NOMO-1 treated with DMSO at 0.1 percent for 48 hours (cell line): ENCODE measurements at regions not wholly inside any gene's neighbourhood (a gene's known extent, or its start where the extent isn't known, plus 50 kb on each side); places are given as distances from the start of the nearest gene placed in this dataset.

ENCODE experiments used
- DNase-seq: peaks from one replicate; lab custom pipeline; 2025; ENCODE audit not compliant: unreplicated experiment; lab: John Stamatoyannopoulos, UW

- no peak for DNase-seq
Observed at GRCh38 chr5:38642189-38642911, 85.9 kb upstream of the LIFR start.

DNA sequence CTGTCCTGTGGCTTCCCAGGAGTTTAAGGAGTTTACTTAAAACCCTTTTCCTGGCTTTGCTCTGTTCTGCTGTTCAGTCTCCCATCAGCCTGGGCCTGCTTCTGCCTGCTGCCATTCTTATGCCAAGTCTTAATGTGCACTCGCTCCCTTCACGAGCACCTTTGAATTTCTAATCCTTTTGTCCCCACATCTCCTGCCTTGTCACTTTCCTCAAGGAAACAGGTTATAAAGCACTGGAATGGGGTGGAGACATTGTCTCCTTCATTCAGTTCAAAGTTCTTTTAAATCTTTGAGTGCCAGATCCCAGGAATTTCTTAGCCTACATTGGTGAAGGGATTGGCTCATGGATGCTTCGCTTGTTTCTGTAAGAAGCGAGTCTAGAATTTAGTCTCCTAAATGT is 87.2 kb upstream of the LIFR start:
- no peak for DNase-seq

GRCh38 chr5:38645508-38645907 is 89.1 kb upstream of the LIFR start:
- DNase-seq: no peak

DNA sequence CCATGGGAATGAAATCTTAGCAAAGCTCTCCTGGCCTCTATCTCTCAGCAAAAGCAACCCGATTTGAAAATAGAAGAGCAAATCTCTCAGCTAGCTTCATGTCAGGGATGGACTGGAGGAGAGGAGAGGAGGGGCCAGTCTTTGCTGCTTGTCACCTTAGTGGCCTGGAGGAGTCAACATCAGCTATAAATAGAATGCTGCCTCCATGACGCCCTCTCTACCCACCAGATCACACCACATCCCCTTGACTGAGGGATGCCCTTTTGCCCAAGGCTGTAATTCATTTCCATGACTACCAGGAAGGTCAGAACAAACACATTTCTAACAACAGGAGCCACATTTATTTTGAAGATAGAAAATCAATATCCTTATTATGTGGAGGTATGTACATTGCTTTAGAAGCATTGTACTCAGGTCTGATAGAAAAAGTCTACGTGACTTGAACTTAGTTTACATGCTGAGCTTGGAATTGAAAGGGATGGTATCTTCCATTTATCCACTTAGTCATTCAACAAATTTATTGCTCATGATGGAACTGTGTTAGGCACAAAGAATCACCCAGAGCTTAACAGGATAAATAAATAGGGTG is 92.4 kb upstream of the LIFR start:
- DNase-seq: no peak

- no peak for DNase-seq
Observed at GRCh38 chr5:38650540-38650939, 94.1 kb upstream of the LIFR start.

GRCh38 chr5:38650946-38651345 is 94.5 kb upstream of the LIFR start:
- DNase-seq: peak; percentile 94

GRCh38 chr5:38651806-38652205 is 95.4 kb upstream of the LIFR start:
- DNase-seq: no peak

DNA sequence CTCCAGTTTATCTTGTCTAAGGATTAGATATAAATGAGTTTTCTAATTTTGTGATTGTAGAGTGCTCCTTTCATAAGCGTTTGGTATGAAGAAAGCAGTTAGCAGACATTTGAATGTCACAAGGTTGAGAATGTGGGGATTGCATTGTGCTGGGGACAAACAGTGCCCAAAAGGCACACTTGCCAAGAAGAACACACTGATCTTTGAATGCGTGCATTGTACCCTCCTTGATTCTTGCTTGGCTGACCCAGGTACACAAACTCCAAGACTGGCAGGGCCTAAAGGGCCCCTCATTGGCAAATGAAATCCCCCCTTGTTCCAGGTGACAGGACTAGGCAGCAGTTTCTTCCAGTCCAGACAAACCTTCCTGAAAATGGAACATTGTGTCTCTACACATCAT is 96.9 kb upstream of the LIFR start:
- DNase-seq: no peak

DNA sequence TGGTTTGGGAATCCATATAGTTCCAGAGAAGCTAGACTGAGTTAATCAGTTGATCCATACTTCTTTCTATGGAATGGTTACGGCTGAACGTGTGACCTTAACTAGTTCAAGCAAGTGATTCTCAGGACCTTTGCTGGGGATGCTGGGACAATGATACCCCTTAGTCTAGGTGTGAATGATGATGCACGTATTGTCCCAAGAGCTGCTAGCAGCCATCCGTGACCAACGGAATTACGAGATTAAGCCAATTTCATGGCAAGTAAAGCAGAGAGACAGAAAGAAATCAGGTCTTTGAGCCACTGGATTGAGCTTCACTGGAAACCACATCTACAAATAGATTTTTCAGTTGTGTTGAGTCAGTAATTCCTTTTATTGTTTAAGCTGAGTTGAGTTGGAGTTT is 99.2 kb upstream of the LIFR start:
- DNase-seq: no peak

DNA sequence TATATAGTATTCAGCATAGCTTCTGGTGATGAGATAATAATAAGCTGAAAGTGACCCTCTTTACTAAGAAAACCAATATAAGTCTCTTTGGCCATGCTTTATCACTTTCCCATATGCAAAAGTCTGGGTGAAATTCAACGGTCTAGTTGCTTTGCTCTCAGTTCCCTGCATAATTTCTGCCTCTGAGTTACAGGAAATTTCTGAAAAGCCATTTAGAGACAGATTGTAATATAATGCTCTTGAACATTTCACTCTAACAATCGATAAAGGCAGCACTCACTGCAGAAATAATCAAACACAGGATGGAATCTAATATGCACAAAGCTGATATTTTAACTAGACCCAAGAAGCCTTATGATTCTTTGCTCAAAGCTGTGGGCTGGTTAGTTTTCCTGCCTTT is 100.1 kb upstream of the LIFR start:
- no peak for DNase-seq

DNA sequence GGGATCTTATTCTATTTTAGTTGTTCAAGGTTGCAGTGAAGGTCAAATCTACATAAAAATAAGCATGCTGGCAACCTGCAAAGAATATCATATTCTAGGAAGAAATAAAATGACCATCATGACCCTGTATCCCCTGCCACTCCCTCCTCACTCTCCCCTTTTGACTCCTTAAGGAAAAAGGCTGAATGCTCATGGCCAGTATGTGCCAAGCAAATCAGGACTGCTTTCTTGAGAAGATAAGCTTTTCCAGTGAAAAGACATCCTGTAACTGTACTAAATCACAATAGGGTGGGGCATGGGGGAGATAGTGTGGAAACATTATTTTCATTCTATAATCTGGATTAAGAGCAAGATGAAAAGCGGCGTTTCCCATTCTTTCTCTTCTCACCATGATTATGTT is 100.6 kb upstream of the LIFR start:
- no peak for DNase-seq

GRCh38 chr5:38660194-38660668 is 103.8 kb upstream of the LIFR start:
- DNase-seq: no peak

- no peak for DNase-seq
Observed at GRCh38 chr5:38662090-38662489, 105.6 kb upstream of the LIFR start.

- no peak for DNase-seq
Observed at GRCh38 chr5:38663249-38663648, 106.8 kb upstream of the LIFR start.

DNA sequence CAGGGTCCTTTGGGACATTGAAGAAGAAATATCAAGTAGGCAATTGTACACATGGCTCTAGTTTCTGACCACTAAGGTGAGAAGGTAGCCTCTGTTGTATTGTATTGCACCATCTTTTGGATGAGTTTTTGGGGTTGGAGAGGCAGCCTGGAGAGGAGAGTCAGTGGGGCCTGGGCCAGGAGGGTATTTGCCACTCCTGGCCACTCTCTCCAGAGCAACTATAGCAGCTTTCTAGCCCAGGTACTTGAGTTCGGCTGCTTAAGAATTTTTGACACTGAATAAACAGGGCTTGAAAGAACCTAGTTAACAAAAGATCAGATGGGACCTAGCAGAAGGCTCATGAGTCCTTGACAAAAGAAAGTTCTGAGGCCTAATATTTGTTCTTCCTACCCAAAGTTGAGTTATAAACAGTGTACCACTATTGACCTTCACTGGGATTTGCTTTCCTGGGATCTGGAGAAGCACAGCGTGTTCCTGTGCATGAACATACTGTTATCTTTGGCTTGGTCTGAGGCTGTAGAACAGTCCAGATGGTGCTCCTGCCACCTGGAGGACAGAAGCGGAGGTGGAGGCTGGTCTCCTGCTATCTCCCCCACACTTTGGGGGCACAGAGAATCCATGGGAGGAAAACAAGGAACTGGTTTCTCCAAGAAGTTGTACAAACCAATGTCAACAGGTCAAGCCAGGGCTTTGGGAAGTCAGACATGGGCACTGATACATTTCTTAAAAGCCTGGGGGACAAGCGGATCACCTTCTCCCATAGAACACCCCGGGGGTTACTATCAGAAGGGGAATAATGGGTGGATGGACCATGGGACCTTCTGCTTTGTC is 110.4 kb upstream of the LIFR start:
- DNase-seq: no peak

DNA sequence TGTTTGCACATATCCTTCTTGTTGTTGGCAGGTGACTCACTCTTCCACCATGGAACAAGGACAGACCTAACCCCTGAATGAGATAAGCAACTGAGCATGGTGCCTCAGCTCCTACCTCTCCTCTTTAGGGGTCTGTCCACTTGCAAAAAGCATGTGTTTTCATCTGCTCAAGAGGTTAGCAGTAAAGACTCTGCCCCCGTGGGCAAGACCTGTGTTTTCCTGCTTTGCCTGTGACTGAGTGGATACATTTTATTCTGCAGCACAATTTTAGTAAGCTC is 111.0 kb upstream of the LIFR start:
- no peak for DNase-seq

DNA sequence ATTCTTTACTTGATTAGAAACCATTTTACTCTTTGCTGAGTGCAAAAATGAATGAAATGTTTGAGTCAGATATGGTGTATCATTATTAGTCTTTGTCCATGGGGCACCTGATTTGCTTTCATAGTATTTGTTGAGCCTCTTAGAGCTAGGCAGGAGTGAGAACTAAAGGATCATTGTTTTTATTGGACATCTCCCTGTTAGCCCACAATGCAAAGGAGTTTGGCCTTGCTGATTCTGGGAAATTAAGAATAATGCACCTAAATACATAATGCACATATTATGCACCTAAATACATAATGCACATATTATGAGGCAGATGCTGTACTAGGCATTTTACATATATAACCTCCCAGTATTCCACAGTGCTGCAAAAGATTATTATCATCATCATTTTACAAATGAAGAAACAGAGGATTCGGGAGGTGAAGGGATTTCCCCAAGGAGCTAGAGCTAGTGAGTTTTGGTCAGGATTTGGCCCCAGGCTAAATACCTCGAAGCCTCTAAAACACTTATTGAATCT is 113.0 kb upstream of the LIFR start:
- no peak for DNase-seq

DNA sequence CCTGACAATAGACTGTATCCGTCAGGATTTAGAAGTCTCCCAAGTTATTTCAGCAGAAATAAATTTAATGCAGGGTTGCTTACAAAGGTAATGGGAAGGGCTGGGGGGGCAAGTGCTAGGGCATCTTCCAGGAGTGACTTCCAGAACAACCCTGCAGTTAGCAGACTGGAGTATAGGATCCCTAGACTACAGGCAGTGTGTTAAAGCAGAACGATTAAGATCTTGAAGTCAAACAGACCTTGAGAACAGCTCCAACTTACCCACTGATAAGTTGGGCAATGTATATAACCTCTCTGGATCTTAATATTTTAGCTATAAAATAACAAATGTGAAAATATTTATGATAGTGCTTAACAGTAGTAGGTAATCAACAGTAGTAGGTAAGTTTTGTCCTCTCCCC is 113.6 kb upstream of the LIFR start:
- no peak for DNase-seq

DNA sequence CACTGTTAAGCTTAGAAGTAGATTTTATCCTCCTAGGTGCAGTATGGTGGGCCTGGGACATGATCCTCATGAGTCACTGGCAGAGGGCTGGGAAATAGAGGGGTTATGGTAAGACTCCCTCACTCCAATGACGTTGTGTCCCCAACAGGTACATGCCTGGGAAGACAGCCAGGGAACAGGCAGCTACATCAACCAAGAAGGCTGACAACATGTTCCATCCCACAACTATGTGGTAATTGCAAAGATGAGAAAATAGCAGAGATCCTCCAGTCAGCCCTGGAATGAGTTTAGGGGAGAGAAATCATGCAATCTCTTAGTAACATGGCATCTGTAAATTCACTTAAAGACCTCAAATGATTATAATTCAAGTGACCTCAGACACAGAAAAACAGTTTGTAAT is 114.4 kb upstream of the LIFR start:
- DNase-seq: no peak

- no peak for DNase-seq
Observed at GRCh38 chr5:38672059-38672788, 115.8 kb upstream of the LIFR start.

- DNase-seq: no peak
Observed at GRCh38 chr5:38673671-38674071, 117.2 kb upstream of the LIFR start.
